Fibroblast of the aortic adventitia (primary cell): ENCODE measurements at regions not wholly inside any gene's neighbourhood (a gene's known extent, or its start where the extent isn't known, plus 50 kb on each side); places are given as distances from the start of the nearest gene placed in this dataset.
"Not testable (repeated sequence)": the region's sequence is repeated elsewhere in the genome, so short reads cannot be mapped to it uniquely, and the experiment has no call there.

Experiments
- DNase-seq: peaks from one replicate; pipeline ENCODE4 v3.0.0-alpha.2; 2010; ENCODE audit warnings: low read depth
- H3K4me3 ChIP-seq: 2 replicates; pipeline ENCODE4 v1.5.1; 2011; ENCODE audit warnings: low read depth, mild to moderate bottlenecking, control low read depth, low read length, moderate library complexity
- TF ChIP-seq, protein P1 (sequence below): IDR thresholded peaks from 2 replicates; pipeline ENCODE4 v1.5.1; 2011; ENCODE audit warnings: mild to moderate bottlenecking, low read length, control low read depth, inconsistent platforms; ENCODE audit not compliant: insufficient read depth

DNA sequence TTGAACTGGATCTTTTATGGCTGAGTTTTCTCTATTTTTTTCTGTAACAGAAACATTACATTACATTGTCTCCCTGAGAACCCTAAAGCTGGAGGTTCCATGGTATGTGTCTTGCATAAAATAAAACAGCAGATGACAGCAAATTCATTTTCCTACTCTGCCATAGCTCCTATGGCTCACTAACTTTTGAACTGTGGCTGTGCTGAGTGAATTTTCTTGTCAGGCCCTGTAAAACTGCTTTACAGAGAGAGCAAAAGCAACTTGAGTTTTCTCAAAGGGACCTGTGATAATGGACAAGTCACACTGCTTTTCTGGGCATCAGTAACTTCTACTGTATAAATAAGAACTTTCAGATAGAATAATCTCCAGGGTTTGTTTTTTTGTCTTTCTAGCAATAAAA is 129.9 kb upstream of the TSC22D2 start:
- no peak overlapping the region for H3K4me3 ChIP-seq
- TF ChIP-seq, protein P1, sequence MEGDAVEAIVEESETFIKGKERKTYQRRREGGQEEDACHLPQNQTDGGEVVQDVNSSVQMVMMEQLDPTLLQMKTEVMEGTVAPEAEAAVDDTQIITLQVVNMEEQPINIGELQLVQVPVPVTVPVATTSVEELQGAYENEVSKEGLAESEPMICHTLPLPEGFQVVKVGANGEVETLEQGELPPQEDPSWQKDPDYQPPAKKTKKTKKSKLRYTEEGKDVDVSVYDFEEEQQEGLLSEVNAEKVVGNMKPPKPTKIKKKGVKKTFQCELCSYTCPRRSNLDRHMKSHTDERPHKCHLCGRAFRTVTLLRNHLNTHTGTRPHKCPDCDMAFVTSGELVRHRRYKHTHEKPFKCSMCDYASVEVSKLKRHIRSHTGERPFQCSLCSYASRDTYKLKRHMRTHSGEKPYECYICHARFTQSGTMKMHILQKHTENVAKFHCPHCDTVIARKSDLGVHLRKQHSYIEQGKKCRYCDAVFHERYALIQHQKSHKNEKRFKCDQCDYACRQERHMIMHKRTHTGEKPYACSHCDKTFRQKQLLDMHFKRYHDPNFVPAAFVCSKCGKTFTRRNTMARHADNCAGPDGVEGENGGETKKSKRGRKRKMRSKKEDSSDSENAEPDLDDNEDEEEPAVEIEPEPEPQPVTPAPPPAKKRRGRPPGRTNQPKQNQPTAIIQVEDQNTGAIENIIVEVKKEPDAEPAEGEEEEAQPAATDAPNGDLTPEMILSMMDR, result no peak

DNA sequence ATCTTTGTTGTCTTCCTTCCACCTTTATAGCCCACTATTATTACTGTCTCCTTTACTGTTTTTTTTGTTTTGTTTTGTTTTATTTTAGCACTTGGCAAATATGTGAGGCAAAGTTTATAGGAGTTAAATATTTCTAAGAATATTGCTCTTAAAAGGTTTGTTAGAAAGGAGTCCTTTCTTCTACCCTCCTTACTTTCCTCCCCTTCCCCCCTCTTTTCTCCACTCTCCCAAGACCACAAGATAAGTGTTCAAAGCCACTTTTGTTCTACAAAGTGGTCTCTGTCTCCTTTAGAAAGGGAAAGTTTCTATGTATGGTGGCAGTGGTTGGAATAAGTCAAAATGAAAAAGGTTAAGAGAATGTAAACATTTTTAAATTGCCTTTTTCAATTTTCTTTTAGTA is 130.7 kb upstream of the TSC22D2 start:
- no peak overlapping the region for H3K4me3 ChIP-seq
- TF ChIP-seq, protein P1, result no peak
- no peak for DNase-seq

More for the DNA sequence above, 129.9 kb upstream of the TSC22D2 start:
- DNase-seq, result no peak

DNA sequence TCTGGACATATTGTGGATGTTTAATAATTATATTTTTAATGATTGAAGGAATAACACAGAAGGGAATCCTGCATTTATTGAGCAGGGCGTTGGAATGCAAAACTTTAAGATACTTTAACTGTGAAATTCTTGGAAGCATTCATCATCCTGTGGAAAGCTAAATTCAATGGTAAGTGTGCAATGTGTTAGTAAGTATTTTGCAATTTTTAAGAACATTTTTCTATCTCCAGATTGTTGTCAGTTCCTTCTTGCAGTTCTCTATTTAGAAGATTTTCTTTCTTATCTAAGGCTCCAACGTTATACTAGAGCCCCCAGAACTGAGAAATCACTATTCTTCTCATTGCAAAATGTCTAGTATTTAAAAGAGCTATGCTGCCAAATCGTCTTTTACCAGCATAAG is 132.2 kb upstream of the TSC22D2 start:
- TF ChIP-seq, protein P1, result no peak

DNA sequence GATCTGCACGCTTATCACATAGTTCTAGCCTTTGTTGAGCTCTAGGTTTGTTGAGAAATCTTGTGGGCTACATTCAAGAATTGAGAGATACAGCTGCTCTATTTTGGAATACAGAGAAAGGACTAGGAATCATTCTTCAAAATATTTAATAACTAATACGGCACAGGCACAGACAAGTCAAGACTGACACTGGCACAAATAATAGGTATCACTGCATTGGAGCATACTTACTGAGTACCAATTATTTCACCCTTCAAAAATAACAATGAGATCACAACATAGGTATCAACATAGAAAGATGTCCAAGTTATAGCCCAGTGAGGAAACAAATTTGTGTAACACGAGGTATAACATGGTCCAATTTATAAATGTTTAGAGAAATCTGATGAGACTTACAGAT is 133.7 kb upstream of the TSC22D2 start:
- TF ChIP-seq, protein P1, result no peak
- no peak for DNase-seq

More for the DNA sequence above, 132.2 kb upstream of the TSC22D2 start:
- H3K4me3 ChIP-seq, result no peak overlapping the region
- peak; percentile 38 for DNase-seq

DNA sequence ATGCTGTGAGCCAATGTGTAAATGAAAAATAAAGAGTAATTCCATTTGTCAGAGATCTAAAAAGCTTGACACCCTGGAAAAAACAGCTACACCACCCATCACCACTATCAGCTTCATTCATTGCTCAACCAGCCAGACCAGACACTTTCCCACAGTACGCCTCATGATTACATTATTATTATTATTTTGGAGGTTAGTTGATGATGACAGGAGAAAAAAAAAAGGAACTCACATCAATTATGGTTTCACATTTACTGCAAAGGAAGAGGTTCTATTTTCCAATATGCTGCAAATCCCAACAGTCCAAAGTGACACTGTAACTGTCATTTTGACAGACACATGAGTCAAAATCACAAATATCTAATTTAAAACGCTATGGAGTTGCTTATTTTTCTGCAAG is 134.7 kb upstream of the TSC22D2 start:
- DNase-seq, result no peak
- TF ChIP-seq, protein P1, result no peak
- no peak overlapping the region for H3K4me3 ChIP-seq

More for the DNA sequence above, 133.7 kb upstream of the TSC22D2 start:
- H3K4me3 ChIP-seq, result no peak overlapping the region

DNA sequence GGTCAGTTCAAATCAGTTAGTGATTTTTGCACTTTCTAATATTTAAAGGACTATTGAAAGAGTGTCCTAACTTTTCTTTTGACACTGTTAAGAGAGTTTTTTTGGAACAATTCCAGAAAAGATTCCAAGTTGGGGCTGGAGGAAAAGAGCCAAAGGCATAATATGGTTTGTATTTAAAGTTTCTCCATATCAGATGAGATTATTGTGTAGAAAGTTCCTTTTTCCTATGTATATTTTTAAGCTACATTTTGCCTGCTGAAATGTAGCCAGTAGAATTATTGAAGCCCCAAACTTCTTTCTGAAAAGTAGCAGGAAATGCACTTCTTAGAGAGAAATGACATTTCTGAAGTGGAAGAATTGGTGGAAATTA is 136.5 kb upstream of the TSC22D2 start:
- DNase-seq, result peak; percentile 32
- TF ChIP-seq, protein P1, result no peak

DNA sequence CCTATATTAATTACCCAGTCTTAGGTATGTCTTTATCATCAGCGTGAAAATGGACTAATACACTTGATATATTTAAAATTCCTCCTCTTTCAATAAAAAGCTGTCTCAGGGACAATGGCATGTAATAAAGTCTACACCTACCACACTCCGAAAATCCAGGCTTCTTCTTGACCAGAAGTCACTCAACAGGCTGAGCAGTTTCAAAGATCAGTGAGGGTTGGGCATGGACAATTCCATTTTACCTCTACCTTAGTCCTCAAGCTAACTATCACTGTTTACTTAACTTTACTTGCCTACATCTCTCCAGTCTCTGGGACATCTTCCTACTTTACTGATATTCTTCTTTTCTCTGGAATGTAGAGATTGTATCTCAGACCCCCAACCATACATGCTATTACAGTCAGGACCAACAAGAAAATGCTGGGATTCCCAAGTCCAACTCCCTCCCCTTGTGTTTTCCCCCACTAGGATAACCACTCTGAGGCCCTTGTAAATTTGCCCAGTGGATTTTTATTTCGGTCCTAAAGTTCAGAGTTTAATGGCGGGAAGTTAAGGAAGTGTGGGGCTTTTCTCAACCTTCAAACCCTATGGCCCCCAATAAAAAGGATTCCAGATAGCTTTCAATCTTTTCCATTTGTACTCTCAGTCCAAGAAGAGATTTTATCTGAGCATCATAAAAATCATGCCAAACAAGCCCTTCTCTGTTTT is 137.1 kb upstream of the TSC22D2 start:
- no peak overlapping the region for H3K4me3 ChIP-seq
- TF ChIP-seq, protein P1, result no peak
- no peak for DNase-seq

More for the DNA sequence above, 136.5 kb upstream of the TSC22D2 start:
- H3K4me3 ChIP-seq, result no peak overlapping the region

DNA sequence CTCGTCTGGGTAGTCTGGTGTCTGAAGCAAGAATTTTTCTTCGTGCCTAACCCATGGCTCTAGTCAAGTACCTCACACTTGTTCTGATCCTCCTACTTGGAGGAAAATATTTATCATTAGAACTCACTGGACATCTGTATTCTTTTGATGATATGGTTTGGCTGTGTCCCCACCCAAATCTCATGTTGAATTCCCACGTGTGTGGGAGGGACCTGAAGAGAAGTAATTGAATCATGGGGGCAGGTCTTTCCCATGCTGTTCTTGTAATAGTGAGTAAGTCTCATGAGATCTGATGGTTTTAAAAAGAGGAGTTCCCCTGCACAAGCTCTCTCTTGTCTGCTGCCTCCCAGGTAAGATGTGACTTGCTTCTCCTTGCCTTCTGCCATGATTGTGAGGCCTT is 137.7 kb upstream of the TSC22D2 start:
- DNase-seq, result not testable (repeated sequence)

More for the DNA sequence above, 137.7 kb upstream of the TSC22D2 start:
- H3K4me3 ChIP-seq, result not testable (repeated sequence)
